ELF-1 (cell line): ENCODE measurements at regions not wholly inside any gene's neighbourhood (a gene's known extent, or its start where the extent isn't known, plus 50 kb on each side); places are given as distances from the start of the nearest gene placed in this dataset.

Experiments used
- DNase-seq: peaks from one replicate; pipeline ENCODE4 v3.0.0-alpha.2; 2016; ENCODE audit warnings: low read depth, low spot score

GRCh38 chr16:74035816-74036215 lies 260.8 kb upstream of the PSMD7 start:
- no peak for DNase-seq

- peak; percentile 43 for DNase-seq
Measured at GRCh38 chr16:74034862-74035261, 261.8 kb upstream of the PSMD7 start.

GRCh38 chr16:74034200-74034599 lies 262.4 kb upstream of the PSMD7 start:
- DNase-seq: no peak

GRCh38 chr16:74033441-74033995 lies 263.1 kb upstream of the PSMD7 start:
- no peak for DNase-seq

GRCh38 chr16:74031551-74031950 lies 265.1 kb upstream of the PSMD7 start:
- DNase-seq: no peak

- peak; percentile 73 for DNase-seq
Measured at GRCh38 chr16:74030000-74030706, 266.5 kb upstream of the PSMD7 start.

- DNase-seq: peak; percentile 42
Measured at GRCh38 chr16:74029115-74029792, 267.4 kb upstream of the PSMD7 start.

GRCh38 chr16:74026373-74027281 lies 270.0 kb upstream of the PSMD7 start:
- peak; percentile 76 for DNase-seq

GRCh38 chr16:74024953-74025352 lies 271.7 kb upstream of the PSMD7 start:
- DNase-seq: no peak

GRCh38 chr16:74020095-74020670 lies 276.4 kb upstream of the PSMD7 start:
- DNase-seq: no peak

- no peak for DNase-seq
Measured at GRCh38 chr16:74019612-74020011, 277.0 kb upstream of the PSMD7 start.

GRCh38 chr16:74015953-74016352 lies 280.7 kb upstream of the PSMD7 start:
- no peak for DNase-seq

- no peak for DNase-seq
Measured at GRCh38 chr16:73998707-73999106, 297.9 kb upstream of the PSMD7 start.

GRCh38 chr16:73997971-73998370 lies 298.6 kb upstream of the PSMD7 start:
- DNase-seq: no peak

GRCh38 chr16:73997340-73997711 lies 299.3 kb upstream of the PSMD7 start:
- DNase-seq: no peak

GRCh38 chr16:73996624-73997339 lies 299.8 kb upstream of the PSMD7 start:
- DNase-seq: no peak

- DNase-seq: no peak
Measured at GRCh38 chr16:73993878-73994277, 302.7 kb upstream of the PSMD7 start.

- DNase-seq: no peak
Measured at GRCh38 chr16:73978407-73978784, 318.2 kb upstream of the PSMD7 start.

- no peak for DNase-seq
Measured at GRCh38 chr16:73976644-73977043, 320.0 kb upstream of the PSMD7 start.

GRCh38 chr16:73973174-73973573 lies 323.4 kb upstream of the PSMD7 start:
- DNase-seq: no peak

GRCh38 chr16:73966851-73967250 lies 329.8 kb upstream of the PSMD7 start:
- no peak for DNase-seq
